H9 (cell line): ENCODE measurements at regions not wholly inside any gene's neighbourhood (a gene's known extent, or its start where the extent isn't known, plus 50 kb on each side); places are given as distances from the start of the nearest gene placed in this dataset.

Experiments
- DNase-seq: peaks from one replicate; pipeline ENCODE4 v3.0.0-alpha.2; 2017
- H2AFZ ChIP-seq: one replicate; pipeline ENCODE4 v1.6.1; 2013; ENCODE audit warnings: mild to moderate bottlenecking, low read length, control low read depth, moderate library complexity
- H2AK5ac ChIP-seq: 2 replicates; pipeline ENCODE4 v1.6.1; 2013; ENCODE audit warnings: low read length, control low read depth, mixed read lengths; ENCODE audit not compliant: insufficient read length
- H2BK120ac ChIP-seq: one replicate; pipeline ENCODE4 v1.6.1; 2013; ENCODE audit warnings: low read depth, mild to moderate bottlenecking, low read length, control low read depth, inconsistent platforms; ENCODE audit not compliant: poor library complexity, severe bottlenecking
- H2BK12ac ChIP-seq: 2 replicates; pipeline ENCODE4 v1.6.1; 2013; ENCODE audit warnings: low read length, control low read depth, mixed read lengths, low read depth; ENCODE audit not compliant: insufficient read length
- H2BK15ac ChIP-seq: 2 replicates; pipeline ENCODE4 v1.6.1; 2013; ENCODE audit warnings: low read depth, low read length, control low read depth
- H2BK20ac ChIP-seq: one replicate; pipeline ENCODE4 v1.6.1; 2013; ENCODE audit warnings: low read depth, mild to moderate bottlenecking, low read length, control low read depth, inconsistent platforms; ENCODE audit not compliant: poor library complexity, severe bottlenecking
- H2BK5ac ChIP-seq: 2 replicates; pipeline ENCODE4 v1.6.1; 2013; ENCODE audit warnings: low read length, control low read depth, mixed read lengths; ENCODE audit not compliant: insufficient read length
- H3K14ac ChIP-seq: 2 replicates; pipeline ENCODE4 v1.6.1; 2013; ENCODE audit warnings: low read length, control low read depth; ENCODE audit not compliant: insufficient read depth
- H3K18ac ChIP-seq: 2 replicates; pipeline ENCODE4 v1.6.1; 2013; ENCODE audit warnings: low read depth, mild to moderate bottlenecking, mixed read lengths, low read length, control low read depth; ENCODE audit not compliant: insufficient read length
- H3K23ac ChIP-seq: 2 replicates; pipeline ENCODE4 v1.6.1; 2013; ENCODE audit warnings: low read length, control low read depth, mixed read lengths, low read depth; ENCODE audit not compliant: insufficient read length
- H3K23me2 ChIP-seq: 2 replicates; pipeline ENCODE4 v1.6.1; 2013; ENCODE audit warnings: low read depth, mild to moderate bottlenecking, mixed read lengths, low read length, control low read depth; ENCODE audit not compliant: insufficient read length, poor library complexity, severe bottlenecking
- H3K27ac ChIP-seq: 2 replicates; pipeline ENCODE4 v1.5.1; 2013; ENCODE audit warnings: low read length, control low read depth, mixed read lengths, low read depth; ENCODE audit not compliant: insufficient read length
- H3K27me3 ChIP-seq: 2 replicates; pipeline ENCODE4 v1.6.1; 2013; ENCODE audit warnings: low read length, control low read depth, inconsistent platforms; ENCODE audit not compliant: insufficient read depth
- H3K4ac ChIP-seq: 2 replicates; pipeline ENCODE4 v1.6.1; 2013; ENCODE audit warnings: low read depth, mild to moderate bottlenecking, control low read depth, inconsistent platforms, low read length, moderate library complexity
- H3K4me1 ChIP-seq: 2 replicates; pipeline ENCODE4 v1.6.1; 2013; ENCODE audit warnings: low read length, control low read depth, inconsistent platforms; ENCODE audit not compliant: insufficient read depth
- H3K4me2 ChIP-seq: 2 replicates; pipeline ENCODE4 v1.6.1; 2013; ENCODE audit warnings: low read length, control low read depth, mixed read lengths; ENCODE audit not compliant: insufficient read length, insufficient read depth
- H3K56ac ChIP-seq: 2 replicates; pipeline ENCODE4 v1.6.1; 2013; ENCODE audit warnings: low read depth, mild to moderate bottlenecking, mixed read lengths, low read length, control low read depth; ENCODE audit not compliant: insufficient read length
- H3K79me1 ChIP-seq: 2 replicates; pipeline ENCODE4 v1.6.1; 2013; ENCODE audit warnings: low read depth, mild to moderate bottlenecking, moderate library complexity, low read length, control low read depth, inconsistent platforms; ENCODE audit not compliant: insufficient read depth, poor library complexity, severe bottlenecking
- H3K79me2 ChIP-seq: 2 replicates; pipeline ENCODE4 v1.6.1; 2013; ENCODE audit warnings: low read length, control low read depth, inconsistent platforms; ENCODE audit not compliant: insufficient read depth
- H3K9ac ChIP-seq: 2 replicates; pipeline ENCODE4 v1.6.1; 2013; ENCODE audit warnings: low read length, control low read depth, mixed read lengths; ENCODE audit not compliant: insufficient read length; ENCODE audit errors: extremely low read depth
- H3K9me3 ChIP-seq: one replicate; pipeline ENCODE4 v1.6.1; 2013; ENCODE audit warnings: low read depth, low read length, inconsistent platforms; ENCODE audit not compliant: control insufficient read depth
- H3T11ph ChIP-seq: one replicate; pipeline ENCODE4 v1.6.1; 2013; ENCODE audit warnings: mild to moderate bottlenecking, low read length, control low read depth, inconsistent platforms
- H4K20me1 ChIP-seq: one replicate; pipeline ENCODE4 v1.6.1; 2013; ENCODE audit not compliant: control insufficient read depth, insufficient read length, insufficient read depth
- H4K5ac ChIP-seq: 2 replicates; pipeline ENCODE4 v1.6.1; 2013; ENCODE audit warnings: low read depth, mild to moderate bottlenecking, mixed read lengths, low read length, control low read depth; ENCODE audit not compliant: insufficient read length
- H4K8ac ChIP-seq: replicated peaks from 2 replicates; pipeline ENCODE4 v1.6.1; 2013; ENCODE audit warnings: low read length, control low read depth, mixed read lengths, low read depth; ENCODE audit not compliant: insufficient read length
- H4K91ac ChIP-seq: 2 replicates; pipeline ENCODE4 v1.6.1; 2013; ENCODE audit warnings: low read depth, mild to moderate bottlenecking, moderate library complexity, mixed read lengths, low read length, control low read depth; ENCODE audit not compliant: insufficient read length
- H3K27ac Mint-ChIP-seq, 3 experiments: 2 replicates in 2 of 3; 3 replicates in 1 of 3; pipeline ENCODE4 v1.8.0; 2020 to 2021; ENCODE audit warnings: mixed read lengths in 3 of 3, mild to moderate bottlenecking in 1 of 3, moderate library complexity in 1 of 3
- H3K27me3 Mint-ChIP-seq: 2 replicates; pipeline ENCODE4 v1.8.0; 2021; ENCODE audit warnings: low read depth, mild to moderate bottlenecking, moderate library complexity, mixed read lengths
- H3K36me3 Mint-ChIP-seq, 3 experiments: 2 replicates in 2 of 3; 3 replicates in 1 of 3; pipeline ENCODE4 v1.8.0; 2020 to 2021; ENCODE audit warnings: low read depth in 3 of 3, mixed read lengths in 3 of 3; ENCODE audit not compliant: insufficient read depth in 1 of 3
- H3K4me1 Mint-ChIP-seq, 2 experiments: 2 replicates each; pipeline ENCODE4 v1.8.0; 2020; ENCODE audit warnings: mixed read lengths in 2 of 2
- H3K4me3 Mint-ChIP-seq, 2 experiments: 2 replicates in 1 of 2; 3 replicates in 1 of 2; pipeline ENCODE4 v1.8.0; 2020 to 2021; ENCODE audit warnings: mild to moderate bottlenecking in 2 of 2, mixed read lengths in 2 of 2, moderate library complexity in 1 of 2
- H3K9me3 Mint-ChIP-seq, 2 experiments: 2 replicates in 1 of 2; 3 replicates in 1 of 2; pipeline ENCODE4 v1.8.0; 2020; ENCODE audit warnings: mild to moderate bottlenecking in 2 of 2, mixed read lengths in 2 of 2, moderate library complexity in 1 of 2
- CTCF ChIP-seq: fragments of 200-600 bp; sonication (generic); conservative IDR thresholded peaks from 3 replicates; pipeline ENCODE4 v1.8.0; 2021; ENCODE audit warnings: antibody characterized with exemption, mild to moderate bottlenecking

- no peak overlapping the region for H2BK120ac ChIP-seq
- no peaks in the 10 kb centered on the region for H3K27me3 ChIP-seq
- H2BK5ac ChIP-seq: no peak overlapping the region
- no peaks in the 10 kb centered on the region for H3K36me3 Mint-ChIP-seq
- no peak overlapping the region for H2BK20ac ChIP-seq
- H4K5ac ChIP-seq: no peak overlapping the region
- no peaks in the 10 kb centered on the region for H3K27me3 Mint-ChIP-seq
- no peak overlapping the region for H3K4me2 ChIP-seq
- H4K20me1 ChIP-seq: no peaks in the 10 kb centered on the region
- no peak overlapping the region for H3K27ac Mint-ChIP-seq
- no peak for DNase-seq
- no peak overlapping the region for H2AK5ac ChIP-seq
- no peak overlapping the region for H4K8ac ChIP-seq
- H3K14ac ChIP-seq: no peak overlapping the region
- peaks cover 2% of the 10 kb centered on the region; the same call in 1 of the 2 replicates for H3K4me1 ChIP-seq
- no peaks in the 10 kb centered on the region for H3K9me3 ChIP-seq
- no peak overlapping the region for H3K4ac ChIP-seq
- H3K27ac ChIP-seq: no peak overlapping the region
- no peaks in the 10 kb centered on the region for H3K23me2 ChIP-seq
- H3K9ac ChIP-seq: no peak overlapping the region
- H3K18ac ChIP-seq: no peak overlapping the region
- H2BK12ac ChIP-seq: no peak overlapping the region
- H2AFZ ChIP-seq: no peak overlapping the region
- no peaks in the 10 kb centered on the region for H3K79me1 ChIP-seq
- no peak overlapping the region for H3K23ac ChIP-seq
- no peaks in the 10 kb centered on the region; a peak in 2 of 4 replicates for H3K4me1 Mint-ChIP-seq
- no peak overlapping the region for H3T11ph ChIP-seq
- no peak overlapping the region for H2BK15ac ChIP-seq
- no peak overlapping the region for H3K56ac ChIP-seq
- no peak overlapping the region for H3K4me3 Mint-ChIP-seq
- no peak for TF ChIP-seq CTCF
- H3K79me2 ChIP-seq: no peaks in the 10 kb centered on the region
- H4K91ac ChIP-seq: no peak overlapping the region
- H3K9me3 Mint-ChIP-seq: no peaks in the 10 kb centered on the region
Observed at GRCh38 chr11:103696123-103696522, 340.3 kb upstream of the DDI1 start.
